ENCODE measurements at regions not wholly inside any gene's neighbourhood (a gene's known extent, or its start where the extent isn't known, plus 50 kb on each side); places are given as distances from the start of the nearest gene placed in this dataset.

DNA sequence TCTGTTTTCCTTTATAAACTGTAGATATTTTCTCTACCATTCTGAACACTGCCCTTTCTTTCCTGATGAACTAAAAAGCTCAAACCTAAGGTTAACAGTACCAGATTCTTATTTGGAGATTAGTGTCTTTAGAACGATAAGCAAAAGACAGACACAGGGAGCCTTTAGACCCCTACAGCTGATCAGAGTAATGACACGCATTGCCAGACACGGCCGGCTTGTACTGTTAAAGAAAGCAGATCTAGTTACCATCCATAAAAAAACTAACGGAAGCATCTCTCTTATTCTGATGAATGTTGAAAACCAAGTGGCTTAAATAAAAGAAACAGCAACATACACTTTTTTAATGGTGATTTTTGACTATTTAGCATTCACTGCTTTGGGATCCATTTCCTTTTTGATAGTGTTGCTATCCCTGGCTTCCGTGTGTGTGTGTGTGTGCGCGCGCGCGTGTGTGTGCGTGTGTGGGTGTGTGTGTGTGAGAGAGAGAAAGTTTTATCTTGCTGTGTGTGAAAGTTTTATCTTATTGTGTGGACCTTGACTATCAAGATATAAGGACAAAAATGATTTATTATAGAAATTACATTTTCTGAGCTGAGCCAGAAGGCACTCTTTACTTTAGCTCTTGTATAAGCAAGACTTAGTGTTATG lies 95.6 kb upstream of the SLC35B3 start:
- no peak for TF ChIP-seq POLR2A (IDR thresholded peaks at IDR 0.05)
- TF ChIP-seq, protein P1, sequence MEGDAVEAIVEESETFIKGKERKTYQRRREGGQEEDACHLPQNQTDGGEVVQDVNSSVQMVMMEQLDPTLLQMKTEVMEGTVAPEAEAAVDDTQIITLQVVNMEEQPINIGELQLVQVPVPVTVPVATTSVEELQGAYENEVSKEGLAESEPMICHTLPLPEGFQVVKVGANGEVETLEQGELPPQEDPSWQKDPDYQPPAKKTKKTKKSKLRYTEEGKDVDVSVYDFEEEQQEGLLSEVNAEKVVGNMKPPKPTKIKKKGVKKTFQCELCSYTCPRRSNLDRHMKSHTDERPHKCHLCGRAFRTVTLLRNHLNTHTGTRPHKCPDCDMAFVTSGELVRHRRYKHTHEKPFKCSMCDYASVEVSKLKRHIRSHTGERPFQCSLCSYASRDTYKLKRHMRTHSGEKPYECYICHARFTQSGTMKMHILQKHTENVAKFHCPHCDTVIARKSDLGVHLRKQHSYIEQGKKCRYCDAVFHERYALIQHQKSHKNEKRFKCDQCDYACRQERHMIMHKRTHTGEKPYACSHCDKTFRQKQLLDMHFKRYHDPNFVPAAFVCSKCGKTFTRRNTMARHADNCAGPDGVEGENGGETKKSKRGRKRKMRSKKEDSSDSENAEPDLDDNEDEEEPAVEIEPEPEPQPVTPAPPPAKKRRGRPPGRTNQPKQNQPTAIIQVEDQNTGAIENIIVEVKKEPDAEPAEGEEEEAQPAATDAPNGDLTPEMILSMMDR (IDR thresholded peaks at IDR 0.05), result no peak

Data from uterus (tissue), 2 donors.